GM12878 (cell line): ENCODE measurements at regions not wholly inside any gene's neighbourhood (a gene's known extent, or its start where the extent isn't known, plus 50 kb on each side); places are given as distances from the start of the nearest gene placed in this dataset.

Experiments
- ATAC-seq: fragments of 200-7000 bp; cut with Tn5 transposase; 3 replicates; pipeline ENCODE4 v1.9.1; 2020; ENCODE audit warnings: mild to moderate bottlenecking, moderate library complexity
- BruUV-seq: library from RNA; stranded (reverse); fragments of 400-500 nt; replicated peaks from 2 replicates; lab custom pipeline; 2021; lab: Mats Ljungman, UMichigan
- CTCF ChIA-PET: fragments of 300-600 bp; sonication (Branson Sonifier 250); formaldehyde crosslinking; extraction: SDS; loops from one replicate; lab custom pipeline; 2021; ENCODE audit warnings: inconsistent platforms; lab: Yijun Ruan, JAX
- POLR2A ChIA-PET: fragments of 350-600 bp; formaldehyde crosslinking; extraction: SDS; loops from one replicate; lab custom pipeline; 2021; ENCODE audit warnings: inconsistent platforms; lab: Charles Lee
- RAD21 ChIA-PET: fragments of 300-600 bp; sonication (Branson Sonifier 250); formaldehyde crosslinking; loops from one replicate; lab custom pipeline; 2023; ENCODE audit warnings: antibody characterized with exemption; ENCODE audit not compliant: unreplicated experiment; lab: Charles Lee
- SMC1A ChIA-PET: fragments of 300-600 bp; sonication (Branson Sonifier 250); formaldehyde crosslinking; loops from one replicate; lab custom pipeline; 2023; ENCODE audit not compliant: unreplicated experiment, uncharacterized antibody; lab: Charles Lee
- DNase-seq: peaks from one replicate; pipeline ENCODE4 v3.0.0-alpha.2; 2011; ENCODE audit warnings: low read depth, low spot score
- FAIRE-seq: peaks from 3 replicates; lab custom pipeline; 2011; peaks lifted over from hg19 to GRCh38; lab: Jason Lieb, UNC
- H2AFZ ChIP-seq: 2 replicates; pipeline ENCODE4 v1.6.0; 2011; ENCODE audit warnings: low read depth, low read length, control low read depth; ENCODE audit not compliant: control insufficient read depth
- H3K27ac ChIP-seq: 2 replicates; pipeline ENCODE4 v1.5.1; 2011; ENCODE audit warnings: control low read depth; ENCODE audit not compliant: control insufficient read depth, insufficient read depth
- H3K27me3 ChIP-seq, 2 experiments: replicated peaks in 1 of 2; 2 replicates each; pipeline versions ENCODE4 v1.6.0 to v1.6.1; 2011; ENCODE audit warnings: low read length in 1 of 2; ENCODE audit not compliant: control insufficient read depth in 2 of 2, insufficient read depth in 2 of 2
- H3K36me3 ChIP-seq, 2 experiments: 2 replicates each; pipeline ENCODE4 v1.5.1; 2011; ENCODE audit warnings: low read length in 1 of 2; ENCODE audit not compliant: control insufficient read depth in 2 of 2, insufficient read depth in 2 of 2
- H3K4me1 ChIP-seq: 2 replicates; pipeline ENCODE4 v1.6.1; 2011; ENCODE audit warnings: mild to moderate bottlenecking, low read length, moderate library complexity, mixed read lengths; ENCODE audit not compliant: control insufficient read depth, insufficient read depth
- H3K4me2 ChIP-seq: 2 replicates; pipeline ENCODE4 v1.6.0; 2011; ENCODE audit warnings: control low read depth; ENCODE audit not compliant: control insufficient read depth, insufficient read depth
- H3K4me3 ChIP-seq: fragments of 200-600 bp; sonication (generic); 2 replicates; pipeline ENCODE4 v1.5.1; 2016
- H3K79me2 ChIP-seq: 2 replicates; pipeline ENCODE4 v1.6.0; 2011; ENCODE audit warnings: low read length; ENCODE audit not compliant: control insufficient read depth, insufficient read depth
- H3K9ac ChIP-seq: 2 replicates; pipeline ENCODE4 v1.8.0; 2011; ENCODE audit warnings: low read length, control low read depth, mixed read lengths; ENCODE audit not compliant: control insufficient read depth, insufficient read depth
- H3K9me3 ChIP-seq: replicated peaks from 3 replicates; pipeline ENCODE4 v1.5.1; 2011; ENCODE audit warnings: mild to moderate bottlenecking, low read length; ENCODE audit not compliant: control insufficient read depth, insufficient read depth
- H4K20me1 ChIP-seq: 2 replicates; pipeline ENCODE4 v1.6.0; 2011; ENCODE audit not compliant: control insufficient read depth, insufficient read depth
- BRCA1 ChIP-seq: IDR thresholded peaks from 2 replicates; pipeline ENCODE4 v1.6.1; 2011; ENCODE audit warnings: low read depth, low read length, improper control_type of control experiment
- CHD4 ChIP-seq: fragments of 200-600 bp; sonication (generic); IDR thresholded peaks from 2 replicates; pipeline ENCODE4 v1.6.1; 2016; ENCODE audit warnings: mild to moderate bottlenecking
- E2F8 ChIP-seq: fragments of 450-650 bp; IDR thresholded peaks from 2 replicates; pipeline ENCODE4 v1.6.1; 2018; ENCODE audit warnings: mild to moderate bottlenecking, low read depth, moderate library complexity; ENCODE audit not compliant: partially characterized antibody
- FOS ChIP-seq: IDR thresholded peaks from 3 replicates; pipeline ENCODE4 v1.6.1; 2011; ENCODE audit warnings: borderline replicate concordance; ENCODE audit not compliant: insufficient read length; ENCODE audit errors: extremely low read depth
- NFYB ChIP-seq: IDR thresholded peaks from 2 replicates; pipeline ENCODE4 v1.6.1; 2011; ENCODE audit warnings: low read depth, mild to moderate bottlenecking, low read length, improper control_type of control experiment, moderate library complexity; ENCODE audit not compliant: insufficient read depth
- PKNOX1 ChIP-seq: fragments of 450-650 bp; IDR thresholded peaks from 2 replicates; pipeline ENCODE4 v1.6.1; 2016; ENCODE audit warnings: mild to moderate bottlenecking
- RB1 ChIP-seq: fragments of 450-650 bp; formaldehyde crosslinking; IDR thresholded peaks from 2 replicates; pipeline ENCODE4 v1.6.1; 2017; ENCODE audit warnings: mild to moderate bottlenecking, borderline replicate concordance
- RFX5 ChIP-seq: IDR thresholded peaks from 2 replicates; pipeline ENCODE4 v1.6.1; 2011; ENCODE audit warnings: low read depth, low read length, improper control_type of control experiment
- RUNX3 ChIP-seq: IDR thresholded peaks from 2 replicates; pipeline ENCODE4 v1.6.1; 2012; ENCODE audit warnings: low read length, inconsistent platforms
- SP1 ChIP-seq: IDR thresholded peaks from one replicate; pipeline ENCODE4 v1.6.1; 2011; ENCODE audit warnings: low read depth, low read length
- TARDBP ChIP-seq: IDR thresholded peaks from 2 replicates; pipeline ENCODE4 v1.6.1; 2016; ENCODE audit warnings: borderline replicate concordance
- TCF12 ChIP-seq: IDR thresholded peaks from 2 replicates; pipeline ENCODE4 v1.6.1; 2011; ENCODE audit warnings: low read depth, mild to moderate bottlenecking, low read length
- TCF3 ChIP-seq: IDR thresholded peaks from 2 replicates; pipeline ENCODE4 v1.6.1; 2012; ENCODE audit warnings: low read depth, mild to moderate bottlenecking, low read length, borderline replicate concordance; ENCODE audit not compliant: insufficient read depth
- ZBTB40 ChIP-seq: fragments of 450-650 bp; IDR thresholded peaks from 2 replicates; pipeline ENCODE4 v1.6.1; 2016; ENCODE audit warnings: mild to moderate bottlenecking, moderate library complexity, borderline replicate concordance
- ZNF207 ChIP-seq: fragments of 450-650 bp; IDR thresholded peaks from 2 replicates; pipeline ENCODE4 v1.6.1; 2014; ENCODE audit warnings: antibody characterized with exemption, mild to moderate bottlenecking, borderline replicate concordance
- ZSCAN29 ChIP-seq: fragments of 450-650 bp; IDR thresholded peaks from 2 replicates; pipeline ENCODE4 v1.6.1; 2017; ENCODE audit warnings: mild to moderate bottlenecking, moderate library complexity
- WGBS: methylation state at CpG from one replicate; pipeline ENCODE4 v1.1.6; 2016; ENCODE audit warnings: low lambda C conversion rate; ENCODE audit not compliant: insufficient replicate concordance, insufficient coverage; ENCODE audit errors: missing lambda C conversion rate; 5-methylcytosine and 5-hydroxymethylcytosine counted together
- in situ Hi-C: fragments of 300-500 bp; cut with MboI; formaldehyde crosslinking; loops from 9 replicates; pipeline ENCODE4 v1.14.3; 2018; ENCODE audit warnings: mixed read lengths
- intact Hi-C: fragments of 100-400 bp; cut with micrococcal nuclease; formaldehyde crosslinking; loops from one replicate; pipeline ENCODE4 v1.14.2; 2022; ENCODE audit not compliant: unreplicated experiment

- no peak overlapping the region for H3K27ac ChIP-seq
- ChIA-PET SMC1A (no interaction called here), CTCF (no interaction called here), POLR2A (no interaction called here), RAD21 (no interaction called here)
- BruUV-seq, result no TSS peak
- no peak overlapping the region for H3K4me2 ChIP-seq
- 0% methylated on average over 3 of the region's 3 CpGs for WGBS
- no peak overlapping the region for H3K9ac ChIP-seq
- H3K4me1 ChIP-seq, result no peaks in the 10 kb centered on the region
- H2AFZ ChIP-seq, result no peak overlapping the region
- DNase-seq (no peak), FAIRE-seq (no peak), ATAC-seq (no peak)
- no peaks in the 10 kb centered on the region for H3K79me2 ChIP-seq
- no peaks in the 10 kb centered on the region for H3K9me3 ChIP-seq
- H3K4me3 ChIP-seq, result no peak overlapping the region
- H4K20me1 ChIP-seq, result no peaks in the 10 kb centered on the region
- intact Hi-C loops (no loop called here), in situ Hi-C loops (no loop called here)
- no peak for TF ChIP-seq CHD4
- no peak for TF ChIP-seq ZSCAN29
- TF ChIP-seq ZBTB40, result no peak
- TF ChIP-seq RUNX3, result no peak
- no peak for TF ChIP-seq SP1
- TF ChIP-seq RB1, result no peak
- no peak for TF ChIP-seq BRCA1
- no peak for TF ChIP-seq ZNF207
- TF ChIP-seq TARDBP, result no peak
- no peak for TF ChIP-seq TCF12
- TF ChIP-seq E2F8, result no peak
- TF ChIP-seq TCF3, result no peak
- no peak for TF ChIP-seq RFX5
- no peak for TF ChIP-seq PKNOX1
- no peak for TF ChIP-seq FOS
- no peak for TF ChIP-seq NFYB
- no peaks in the 10 kb centered on the region for H3K36me3 ChIP-seq
- H3K27me3 ChIP-seq, result no peaks in the 10 kb centered on the region; a peak in 1 of 4 replicates
These were observed 106.4 kb downstream of the C1orf94 start for GRCh38 chr1:34283142-34283541.
